ENCODE measurements at regions not wholly inside any gene's neighbourhood (a gene's known extent, or its start where the extent isn't known, plus 50 kb on each side); places are given as distances from the start of the nearest gene placed in this dataset.

DNA sequence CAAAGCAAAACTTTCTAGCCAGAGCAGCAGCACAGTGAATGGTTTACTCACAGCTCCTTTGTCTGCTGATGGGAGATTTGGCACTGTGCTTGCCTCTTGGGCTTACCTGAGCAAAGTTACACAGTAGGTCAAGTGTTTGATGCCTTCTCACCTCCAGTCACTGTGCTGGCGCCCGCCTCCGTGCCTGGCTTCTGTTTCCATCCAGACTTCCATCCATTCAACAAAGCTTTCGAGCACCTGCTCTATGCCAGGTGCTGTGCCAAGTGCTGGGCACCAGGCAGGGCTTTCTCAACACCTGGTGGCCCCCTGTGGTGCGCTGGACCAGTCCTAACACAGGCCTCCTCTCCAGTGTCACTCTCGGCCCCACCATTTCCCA, 199.2 kb upstream of the EEA1 start:
- TF ChIP-seq POLR2A (IDR thresholded peaks at IDR 0.05; ENCODE audit: low read depth): no peak
- TF ChIP-seq, protein P1, sequence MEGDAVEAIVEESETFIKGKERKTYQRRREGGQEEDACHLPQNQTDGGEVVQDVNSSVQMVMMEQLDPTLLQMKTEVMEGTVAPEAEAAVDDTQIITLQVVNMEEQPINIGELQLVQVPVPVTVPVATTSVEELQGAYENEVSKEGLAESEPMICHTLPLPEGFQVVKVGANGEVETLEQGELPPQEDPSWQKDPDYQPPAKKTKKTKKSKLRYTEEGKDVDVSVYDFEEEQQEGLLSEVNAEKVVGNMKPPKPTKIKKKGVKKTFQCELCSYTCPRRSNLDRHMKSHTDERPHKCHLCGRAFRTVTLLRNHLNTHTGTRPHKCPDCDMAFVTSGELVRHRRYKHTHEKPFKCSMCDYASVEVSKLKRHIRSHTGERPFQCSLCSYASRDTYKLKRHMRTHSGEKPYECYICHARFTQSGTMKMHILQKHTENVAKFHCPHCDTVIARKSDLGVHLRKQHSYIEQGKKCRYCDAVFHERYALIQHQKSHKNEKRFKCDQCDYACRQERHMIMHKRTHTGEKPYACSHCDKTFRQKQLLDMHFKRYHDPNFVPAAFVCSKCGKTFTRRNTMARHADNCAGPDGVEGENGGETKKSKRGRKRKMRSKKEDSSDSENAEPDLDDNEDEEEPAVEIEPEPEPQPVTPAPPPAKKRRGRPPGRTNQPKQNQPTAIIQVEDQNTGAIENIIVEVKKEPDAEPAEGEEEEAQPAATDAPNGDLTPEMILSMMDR (IDR thresholded peaks at IDR 0.05): no peak
- no peak for TF ChIP-seq POLR2AphosphoS5 (IDR thresholded peaks at IDR 0.05)
- no peak for TF ChIP-seq EP300 (IDR thresholded peaks at IDR 0.05)
- peak overlapping the region in 2 of 4 donors; percentile 9 to 30 for H3K4me3 ChIP-seq
- H3K27ac ChIP-seq (replicated peaks in 1 of 4): peak overlapping the region; percentile 80 to 87 (median 84)
- WGBS: 87% methylated on average over 5 of the region's 6 CpGs
- no peak for DNase-seq (ENCODE audit: extremely low spot score)
- peaks cover 28 to 45% (median 37%) of the 10 kb centered on the region in 4 donors for H3K4me1 ChIP-seq
- no peaks in the 10 kb centered on the region for H3K36me3 ChIP-seq
- H3K27me3 ChIP-seq: no peaks in the 10 kb centered on the region
- intact Hi-C loops (cut with DNase I): loop anchor here (5.0 to 10.0 kb wide), 2 partner anchors 54 to 256 kb away; no protein-coding TSS in a partner anchor
- H3K9me3 ChIP-seq: no peaks in the 10 kb centered on the region

DNA sequence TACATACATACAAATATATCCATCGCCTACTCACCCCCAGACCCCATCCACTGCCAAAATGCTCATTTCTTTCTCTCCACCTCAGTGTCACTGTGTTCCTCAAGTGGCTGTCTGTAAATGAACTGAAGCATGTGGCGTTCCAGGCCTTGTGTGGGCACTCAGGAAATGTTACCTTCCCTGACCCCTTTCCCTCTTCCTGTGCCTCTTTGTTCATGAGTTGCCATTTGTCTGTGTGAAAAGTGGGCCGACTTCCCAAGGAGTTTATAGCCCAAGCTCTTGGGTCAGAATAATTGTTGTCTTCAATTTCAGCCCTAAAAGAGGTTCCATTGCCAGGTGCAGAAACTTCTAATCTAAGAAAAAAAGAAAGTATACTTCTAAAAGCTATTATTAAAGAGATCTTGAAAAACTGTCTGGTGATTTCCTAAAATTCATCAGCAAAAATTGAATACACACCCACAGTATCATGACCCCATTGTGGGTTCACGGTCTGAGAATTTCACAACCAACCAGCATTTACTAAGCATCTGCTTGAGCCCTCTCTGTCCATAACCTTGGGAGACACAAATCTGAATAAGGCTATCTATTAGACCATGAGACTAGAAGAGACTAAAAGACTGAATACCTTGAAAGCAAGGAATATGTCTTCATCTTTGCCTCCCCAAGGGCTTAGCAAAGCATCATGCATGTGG, 201.4 kb upstream of the EEA1 start:
- TF ChIP-seq, protein P1 (IDR thresholded peaks at IDR 0.05): no peak
- TF ChIP-seq POLR2AphosphoS5 (IDR thresholded peaks at IDR 0.05) (no peak), EP300 (IDR thresholded peaks at IDR 0.05) (no peak), POLR2A (IDR thresholded peaks at IDR 0.05; ENCODE audit: low read depth) (no peak)
- intact Hi-C loops (cut with DNase I): no loop called here
- H3K4me1 ChIP-seq: peaks cover 34 to 51% (median 40%) of the 10 kb centered on the region in 4 donors
- no peak overlapping the region for H3K4me3 ChIP-seq
- H3K27ac ChIP-seq (replicated peaks in 1 of 4): no peak overlapping the region
- no peaks in the 10 kb centered on the region for H3K36me3 ChIP-seq
- WGBS: 76% methylated on average over 4 of the region's 4 CpGs
- no peaks in the 10 kb centered on the region for H3K27me3 ChIP-seq
- no peak for DNase-seq (ENCODE audit: extremely low spot score)
- no peaks in the 10 kb centered on the region for H3K9me3 ChIP-seq

DNA sequence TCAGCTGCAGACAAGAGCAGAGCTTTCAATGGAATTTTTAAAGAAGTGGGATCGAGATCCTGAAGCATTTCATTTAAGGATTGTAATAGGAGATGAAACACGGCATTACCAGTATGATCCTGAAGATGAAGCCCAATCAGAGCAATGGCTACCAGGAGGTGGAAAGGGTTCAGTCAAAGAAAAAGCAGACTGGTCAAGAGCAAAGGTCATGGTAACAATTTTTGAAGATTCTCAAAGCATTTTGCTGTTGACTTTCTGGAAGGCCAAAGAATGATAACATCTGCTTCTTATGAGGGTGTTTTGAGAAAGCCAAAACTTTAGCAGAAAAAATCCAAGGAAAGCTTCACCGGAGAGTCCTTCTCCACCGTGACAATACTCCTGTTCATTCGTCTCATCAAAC, 204.3 kb upstream of the EEA1 start:
- no peak overlapping the region for H3K27ac ChIP-seq (replicated peaks in 1 of 4)
- TF ChIP-seq, protein P1 (IDR thresholded peaks at IDR 0.05): no peak
- TF ChIP-seq POLR2A (IDR thresholded peaks at IDR 0.05; ENCODE audit: low read depth) (no peak), POLR2AphosphoS5 (IDR thresholded peaks at IDR 0.05) (no peak), EP300 (IDR thresholded peaks at IDR 0.05) (no peak)

DNA sequence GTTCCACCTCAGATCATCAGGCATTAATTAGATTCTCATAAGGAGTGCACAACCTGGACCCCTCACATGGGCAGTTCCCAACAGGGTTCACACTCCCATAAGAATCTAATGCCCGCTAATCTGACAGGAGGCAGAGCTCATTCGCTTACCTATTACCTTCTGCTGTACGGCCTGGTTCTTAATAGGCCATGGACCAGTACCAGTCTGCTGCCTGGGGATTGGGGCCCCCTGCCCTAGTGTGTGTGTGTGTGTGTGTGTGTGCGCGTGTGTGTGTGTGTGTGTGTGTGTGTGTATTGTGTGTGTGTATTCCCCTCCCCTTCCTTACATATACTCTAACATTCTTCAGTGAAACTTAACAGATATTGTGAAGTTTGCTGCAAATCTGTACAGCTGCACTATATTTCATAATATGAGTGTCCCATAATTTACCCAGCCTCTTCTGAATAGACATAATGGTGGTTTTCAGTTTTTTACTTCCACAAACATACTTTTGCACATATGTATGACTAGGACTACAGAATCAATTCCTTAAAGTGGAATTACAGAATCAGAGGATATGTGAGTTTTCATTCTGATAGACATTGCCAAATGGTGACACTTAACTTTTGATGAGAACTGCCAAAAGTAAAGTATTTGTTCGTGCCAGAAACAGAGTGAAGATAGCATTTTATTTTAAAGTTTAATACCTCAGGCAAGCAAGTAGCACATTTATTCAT, 205.2 kb upstream of the EEA1 start:
- Histone ChIP-seq H3K4me3 (no peak overlapping the region), H3K9me3 (no peaks in the 10 kb centered on the region), H3K36me3 (no peaks in the 10 kb centered on the region), H3K27ac (replicated peaks in 1 of 4) (peak overlapping the region in 3 of 4 donors; percentile 45 to 65 (median 65)), H3K27me3 (no peaks in the 10 kb centered on the region), H3K4me1 (peaks cover 15 to 54% (median 30%) of the 10 kb centered on the region in 4 donors)
- TF ChIP-seq POLR2AphosphoS5 (IDR thresholded peaks at IDR 0.05) (no peak), EP300 (IDR thresholded peaks at IDR 0.05) (no peak), POLR2A (IDR thresholded peaks at IDR 0.05; ENCODE audit: low read depth) (no peak)
- TF ChIP-seq, protein P1 (IDR thresholded peaks at IDR 0.05): no peak
- intact Hi-C loops (cut with DNase I): no loop called here
- DNase-seq (ENCODE audit: extremely low spot score): no peak
- 74% methylated on average over 2 of the region's 6 CpGs for WGBS

More for the DNA sequence above, 204.3 kb upstream of the EEA1 start:
- no peak for DNase-seq (ENCODE audit: extremely low spot score)
- peaks cover 10 to 53% (median 35%) of the 10 kb centered on the region in 4 donors for H3K4me1 ChIP-seq
- H3K9me3 ChIP-seq: no peaks in the 10 kb centered on the region
- H3K4me3 ChIP-seq: no peak overlapping the region
- H3K27me3 ChIP-seq: no peaks in the 10 kb centered on the region
- 91% methylated on average over 5 of the region's 5 CpGs for WGBS
- no peaks in the 10 kb centered on the region for H3K36me3 ChIP-seq
- intact Hi-C loops (cut with DNase I): no loop called here

Measured in esophagus muscularis mucosa (tissue), 4 donors.